K562 (cell line): ENCODE measurements at regions not wholly inside any gene's neighbourhood (a gene's known extent, or its start where the extent isn't known, plus 50 kb on each side); places are given as distances from the start of the nearest gene placed in this dataset.

Source experiments
- ATAC-seq: fragments of 200-7000 bp; cut with Tn5 transposase; 3 replicates; pipeline ENCODE4 v1.9.1; 2020; ENCODE audit warnings: moderate library complexity
- BruUV-seq: library from RNA; stranded (reverse); fragments of 400-500 nt; replicated peaks from 2 replicates; lab custom pipeline; 2021; lab: Mats Ljungman, UMichigan
- CTCF ChIA-PET: fragments of 300-600 bp; formaldehyde crosslinking; extraction: SDS; loops from one replicate; lab custom pipeline; 2021; ENCODE audit warnings: low intra/inter-chr PET ratio; lab: Yijun Ruan, JAX
- POLR2A ChIA-PET: fragments of 300-600, 350-650 bp; sonication (Branson Sonifier 250); formaldehyde crosslinking; extraction: SDS; loops from one replicate; lab custom pipeline; 2021; ENCODE audit warnings: antibody characterized with exemption, inconsistent platforms; lab: Yijun Ruan, JAX
- DNase-seq, 4 experiments: peaks; one replicate each; pipeline versions ENCODE4 v3.0.0 to v3.0.0-alpha.2; 2011 to 2018; ENCODE audit warnings: low spot score in 3 of 4, mixed read lengths in 3 of 4; ENCODE audit errors: extremely low read depth in 1 of 4
- FAIRE-seq: peaks from 2 replicates; lab custom pipeline; 2011; peaks lifted over from hg19 to GRCh38; lab: Jason Lieb, UNC
- H2AFZ ChIP-seq: 2 replicates; pipeline ENCODE4 v1.6.0; 2011; ENCODE audit warnings: low read depth, low read length, control low read depth, inconsistent platforms
- H3K27ac ChIP-seq: fragments of 200-600 bp; 3 replicates; pipeline ENCODE4 v1.8.0; 2011; ENCODE audit warnings: low read depth, mild to moderate bottlenecking, control low read depth, inconsistent platforms, low read length, moderate library complexity, mixed read lengths; ENCODE audit errors: extremely low read depth
- H3K27me3 ChIP-seq, 2 experiments: fragments of 300-600 bp in 1 of 2; 2 replicates in 1 of 2; 3 replicates in 1 of 2; pipeline versions ENCODE4 v1.6.0 to v1.8.0; 2011; ENCODE audit warnings: inconsistent platforms in 2 of 2, low read length in 2 of 2, mild to moderate bottlenecking in 1 of 2, mixed read lengths in 1 of 2, moderate library complexity in 1 of 2; ENCODE audit not compliant: control insufficient read depth in 2 of 2, insufficient read depth in 2 of 2
- H3K36me3 ChIP-seq: fragments of 300-600 bp; 3 replicates; pipeline ENCODE4 v1.8.0; 2011; ENCODE audit warnings: mild to moderate bottlenecking, low read length, inconsistent platforms; ENCODE audit not compliant: control insufficient read depth, insufficient read depth
- H3K4me1 ChIP-seq, 2 experiments: fragments of 200-600 bp in 1 of 2; replicated peaks in 1 of 2; 2 replicates in 1 of 2; 3 replicates in 1 of 2; pipeline versions ENCODE4 v1.5.1 to v1.8.0; 2011; ENCODE audit warnings: inconsistent platforms in 2 of 2, low read length in 2 of 2, mild to moderate bottlenecking in 1 of 2, mixed read lengths in 1 of 2, moderate library complexity in 1 of 2; ENCODE audit not compliant: control insufficient read depth in 2 of 2, insufficient read depth in 2 of 2
- H3K4me2 ChIP-seq: 2 replicates; pipeline ENCODE4 v1.6.1; 2011; ENCODE audit warnings: low read length, control low read depth, inconsistent platforms, mixed read lengths; ENCODE audit not compliant: insufficient read depth
- H3K4me3 ChIP-seq: fragments of 200-600 bp; sonication (generic), shearing (Covaris generic); 2 replicates; pipeline ENCODE4 v1.5.1; 2016; ENCODE audit warnings: control low read depth, inconsistent platforms
- H3K79me2 ChIP-seq: fragments of 200-600 bp; 3 replicates; pipeline ENCODE4 v1.8.0; 2011; ENCODE audit warnings: low read length, inconsistent platforms; ENCODE audit not compliant: control insufficient read depth, insufficient read depth
- H3K9ac ChIP-seq, 2 experiments: 2 replicates each; pipeline versions ENCODE4 v1.6.0 to v1.6.1; 2011; ENCODE audit warnings: low read depth in 2 of 2, low read length in 2 of 2, control low read depth in 1 of 2, inconsistent platforms in 1 of 2, mild to moderate bottlenecking in 1 of 2, mixed read lengths in 1 of 2; ENCODE audit not compliant: insufficient read depth in 1 of 2
- H3K9me1 ChIP-seq: one replicate; pipeline ENCODE4 v1.6.0; 2011; ENCODE audit warnings: inconsistent platforms, mild to moderate bottlenecking, low read length, moderate library complexity; ENCODE audit not compliant: control insufficient read depth, insufficient read depth
- H3K9me3 ChIP-seq: replicated peaks from 2 replicates; pipeline ENCODE4 v1.5.1; 2011; ENCODE audit warnings: low read depth, low read length, inconsistent platforms; ENCODE audit not compliant: control insufficient read depth, insufficient read depth
- H4K20me1 ChIP-seq: replicated peaks from 2 replicates; pipeline ENCODE4 v1.6.1; 2011; ENCODE audit warnings: low read length, inconsistent platforms, mixed read lengths; ENCODE audit not compliant: control insufficient read depth, insufficient read depth
- ARID3A ChIP-seq: IDR thresholded peaks from 2 replicates; pipeline ENCODE4 v1.6.1; 2012; ENCODE audit warnings: low read depth, low read length, improper control_type of control experiment, borderline replicate concordance
- GABPA ChIP-seq: fragments of 200-800 bp; sonication (Bioruptor generic); conservative IDR thresholded peaks from 2 replicates; pipeline ENCODE4 v1.6.1; 2016; ENCODE audit warnings: low read depth, missing genetic modification characterization, missing compliant biosample characterization
- KDM5B ChIP-seq: fragments of 200-600 bp; sonication (generic); IDR thresholded peaks from 2 replicates; pipeline ENCODE4 v1.6.1; 2012; ENCODE audit warnings: low read depth, mild to moderate bottlenecking, moderate library complexity, low read length, control low read depth, inconsistent platforms; ENCODE audit not compliant: insufficient replicate concordance
- NFIX ChIP-seq: fragments of 250-450 bp; sonication (Bioruptor Pico); IDR thresholded peaks from 2 replicates; pipeline ENCODE4 v1.4.0; 2020; ENCODE audit warnings: low read depth, mild to moderate bottlenecking, moderate library complexity
- PBX2 ChIP-seq, 2 experiments: IDR thresholded peaks in 1 of 2; conservative IDR thresholded peaks in 1 of 2; 2 replicates each; pipeline ENCODE4 v1.6.1; 2016; ENCODE audit warnings: low read depth in 2 of 2, mild to moderate bottlenecking in 1 of 2, missing compliant biosample characterization in 1 of 2, missing genetic modification characterization in 1 of 2, moderate library complexity in 1 of 2
- POLR3A ChIP-seq: IDR thresholded peaks from 2 replicates; pipeline ENCODE4 v1.6.1; 2011; ENCODE audit warnings: borderline replicate concordance, mild to moderate bottlenecking, moderate library complexity; ENCODE audit not compliant: insufficient read length, insufficient read depth; ENCODE audit errors: extremely low read depth
- REST ChIP-seq, 2 experiments: fragments of 450-650 bp; formaldehyde crosslinking in 1 of 2; IDR thresholded peaks; 2 replicates each; pipeline versions ENCODE4 v1.4.0 to v1.6.1; 2014 to 2020; ENCODE audit warnings: mild to moderate bottlenecking in 2 of 2, borderline replicate concordance in 1 of 2, low read depth in 1 of 2
- SP1 ChIP-seq: sonication (generic); formaldehyde crosslinking; IDR thresholded peaks from 2 replicates; pipeline ENCODE4 v1.8.1; 2022; ENCODE audit warnings: mild to moderate bottlenecking, missing genetic modification reagents
- ZBTB8A ChIP-seq: fragments of 450-650 bp; IDR thresholded peaks from 2 replicates; pipeline ENCODE4 v1.6.1; 2018; ENCODE audit warnings: mild to moderate bottlenecking, moderate library complexity; ENCODE audit not compliant: partially characterized antibody
- WGBS: fragments of 100-300 bp; shearing (Covaris generic); methylation state at CpG from one replicate; pipeline ENCODE4 v1.1.6; 2016; ENCODE audit warnings: low coverage, mixed read lengths; ENCODE audit not compliant: insufficient coverage; ENCODE audit errors: missing lambda C conversion rate; 5-methylcytosine and 5-hydroxymethylcytosine counted together
- in situ Hi-C: fragments of 300-500 bp; cut with MboI; formaldehyde crosslinking; loops from 4 replicates; pipeline ENCODE4 v1.15.0; 2018; ENCODE audit warnings: inconsistent platforms, mixed read lengths
- intact Hi-C: fragments of 100-400 bp; cut with micrococcal nuclease; formaldehyde crosslinking; loops from 2 replicates; pipeline ENCODE4 v1.14.2; 2022

- H3K9ac ChIP-seq: no peak overlapping the region
- FAIRE-seq (no peak), DNase-seq (no peak), ATAC-seq (no peak)
- BruUV-seq: no TSS peak
- no peak overlapping the region for H3K27ac ChIP-seq
- H3K4me1 ChIP-seq: no peaks in the 10 kb centered on the region
- no peak overlapping the region for H2AFZ ChIP-seq
- CTCF ChIA-PET: no interaction called here
- 4% methylated on average over 3 of the region's 3 CpGs for WGBS
- no peak overlapping the region for H3K4me2 ChIP-seq
- H3K79me2 ChIP-seq: no peaks in the 10 kb centered on the region
- H4K20me1 ChIP-seq: no peaks in the 10 kb centered on the region
- POLR2A ChIA-PET: no interaction called here
- in situ Hi-C loops: no loop called here
- no peaks in the 10 kb centered on the region for H3K27me3 ChIP-seq
- no peaks in the 10 kb centered on the region for H3K9me1 ChIP-seq
- no peaks in the 10 kb centered on the region for H3K36me3 ChIP-seq
- no peaks in the 10 kb centered on the region for H3K9me3 ChIP-seq
- intact Hi-C loops: no loop called here
- H3K4me3 ChIP-seq: no peak overlapping the region
- TF ChIP-seq ARID3A: no peak
- TF ChIP-seq REST (IDR thresholded peaks at IDR 0.05; ENCODE audit: borderline replicate concordance): no peak
- no peak for TF ChIP-seq REST (CRISPR knock-in tag; IDR thresholded peaks at IDR 0.05; ENCODE audit: low read depth)
- TF ChIP-seq ZBTB8A: no peak
- no peak for TF ChIP-seq PBX2 (CRISPR knock-in tag; IDR thresholded peaks at IDR 0.05; ENCODE audit: low read depth)
- TF ChIP-seq PBX2 (tag; conservative IDR thresholded peaks at IDR 0.05; ENCODE audit: low read depth): no peak
- TF ChIP-seq GABPA (tag): no peak
- TF ChIP-seq KDM5B: no peak
- TF ChIP-seq POLR3A: no peak
- no peak for TF ChIP-seq NFIX (CRISPR knock-in tag)
- TF ChIP-seq SP1 (CRISPR knock-in tag): no peak
These were observed 524.6 kb downstream of the EFNB2 start for GRCh38 chr13:106010836-106011235.
